ENCODE measurements at regions not wholly inside any gene's neighbourhood (a gene's known extent, or its start where the extent isn't known, plus 50 kb on each side); places are given as distances from the start of the nearest gene placed in this dataset.
A peak's percentile ranks its signal among the peaks of the same experiment; 100 is the strongest.

DNA sequence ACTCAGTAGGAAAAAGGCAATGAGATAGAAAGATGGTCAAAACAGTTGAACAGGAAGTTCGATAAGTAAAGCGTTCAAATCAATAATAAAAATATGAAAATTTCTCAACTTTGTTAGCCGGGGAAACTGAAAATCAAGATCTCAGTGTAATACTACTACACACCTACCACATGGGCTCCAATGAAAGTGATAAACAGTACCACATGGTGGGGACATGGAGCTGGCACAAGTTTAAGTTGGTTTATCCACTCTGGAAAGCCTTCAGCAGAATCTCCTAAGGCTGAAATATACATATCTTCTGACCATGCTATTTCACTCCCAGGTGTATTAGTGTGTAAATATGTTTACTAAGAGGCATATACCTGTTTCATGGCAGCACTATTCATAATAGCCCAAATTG is 126.8 kb downstream of the NXNL2 start:
- TF ChIP-seq KDM1A (IDR thresholded peaks at IDR 0.05; ENCODE audit: low read depth) (no peak), MAZ (IDR thresholded peaks at IDR 0.05; ENCODE audit: borderline replicate concordance, low read depth, low read length) (no peak), POLR2A (IDR thresholded peaks at IDR 0.05; ENCODE audit: low read length) (no peak), EP300 (IDR thresholded peaks at IDR 0.05) (no peak), RFX5 (IDR thresholded peaks at IDR 0.05) (no peak), EHMT2 (IDR thresholded peaks at IDR 0.05; ENCODE audit: low read depth) (no peak), RAD21 (conservative IDR thresholded peaks at IDR 0.05 in 1 of 2, IDR thresholded peaks at IDR 0.05 in 1 of 2) (peak; percentile 38 to 44; a peak in 3 of 5 replicates)
- TF ChIP-seq, protein P1, sequence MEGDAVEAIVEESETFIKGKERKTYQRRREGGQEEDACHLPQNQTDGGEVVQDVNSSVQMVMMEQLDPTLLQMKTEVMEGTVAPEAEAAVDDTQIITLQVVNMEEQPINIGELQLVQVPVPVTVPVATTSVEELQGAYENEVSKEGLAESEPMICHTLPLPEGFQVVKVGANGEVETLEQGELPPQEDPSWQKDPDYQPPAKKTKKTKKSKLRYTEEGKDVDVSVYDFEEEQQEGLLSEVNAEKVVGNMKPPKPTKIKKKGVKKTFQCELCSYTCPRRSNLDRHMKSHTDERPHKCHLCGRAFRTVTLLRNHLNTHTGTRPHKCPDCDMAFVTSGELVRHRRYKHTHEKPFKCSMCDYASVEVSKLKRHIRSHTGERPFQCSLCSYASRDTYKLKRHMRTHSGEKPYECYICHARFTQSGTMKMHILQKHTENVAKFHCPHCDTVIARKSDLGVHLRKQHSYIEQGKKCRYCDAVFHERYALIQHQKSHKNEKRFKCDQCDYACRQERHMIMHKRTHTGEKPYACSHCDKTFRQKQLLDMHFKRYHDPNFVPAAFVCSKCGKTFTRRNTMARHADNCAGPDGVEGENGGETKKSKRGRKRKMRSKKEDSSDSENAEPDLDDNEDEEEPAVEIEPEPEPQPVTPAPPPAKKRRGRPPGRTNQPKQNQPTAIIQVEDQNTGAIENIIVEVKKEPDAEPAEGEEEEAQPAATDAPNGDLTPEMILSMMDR (IDR thresholded peaks at IDR 0.05), result peak; percentile 14; the same call in 1 of the 3 replicates
- TF ChIP-seq, protein P2, sequence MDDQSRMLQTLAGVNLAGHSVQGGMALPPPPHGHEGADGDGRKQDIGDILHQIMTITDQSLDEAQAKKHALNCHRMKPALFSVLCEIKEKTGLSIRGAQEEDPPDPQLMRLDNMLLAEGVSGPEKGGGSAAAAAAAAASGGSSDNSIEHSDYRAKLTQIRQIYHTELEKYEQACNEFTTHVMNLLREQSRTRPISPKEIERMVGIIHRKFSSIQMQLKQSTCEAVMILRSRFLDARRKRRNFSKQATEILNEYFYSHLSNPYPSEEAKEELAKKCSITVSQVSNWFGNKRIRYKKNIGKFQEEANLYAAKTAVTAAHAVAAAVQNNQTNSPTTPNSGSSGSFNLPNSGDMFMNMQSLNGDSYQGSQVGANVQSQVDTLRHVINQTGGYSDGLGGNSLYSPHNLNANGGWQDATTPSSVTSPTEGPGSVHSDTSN (IDR thresholded peaks at IDR 0.05), result no peak
- TF ChIP-seq, protein P3, sequence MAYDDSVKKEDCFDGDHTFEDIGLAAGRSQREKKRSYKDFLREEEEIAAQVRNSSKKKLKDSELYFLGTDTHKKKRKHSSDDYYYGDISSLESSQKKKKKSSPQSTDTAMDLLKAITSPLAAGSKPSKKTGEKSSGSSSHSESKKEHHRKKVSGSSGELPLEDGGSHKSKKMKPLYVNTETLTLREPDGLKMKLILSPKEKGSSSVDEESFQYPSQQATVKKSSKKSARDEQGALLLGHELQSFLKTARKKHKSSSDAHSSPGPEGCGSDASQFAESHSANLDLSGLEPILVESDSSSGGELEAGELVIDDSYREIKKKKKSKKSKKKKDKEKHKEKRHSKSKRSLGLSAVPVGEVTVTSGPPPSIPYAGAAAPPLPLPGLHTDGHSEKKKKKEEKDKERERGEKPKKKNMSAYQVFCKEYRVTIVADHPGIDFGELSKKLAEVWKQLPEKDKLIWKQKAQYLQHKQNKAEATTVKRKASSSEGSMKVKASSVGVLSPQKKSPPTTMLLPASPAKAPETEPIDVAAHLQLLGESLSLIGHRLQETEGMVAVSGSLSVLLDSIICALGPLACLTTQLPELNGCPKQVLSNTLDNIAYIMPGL (CRISPR knock-in tag; IDR thresholded peaks at IDR 0.05; ENCODE audit: borderline replicate concordance), result no peak
- TF ChIP-seq, protein P4, sequence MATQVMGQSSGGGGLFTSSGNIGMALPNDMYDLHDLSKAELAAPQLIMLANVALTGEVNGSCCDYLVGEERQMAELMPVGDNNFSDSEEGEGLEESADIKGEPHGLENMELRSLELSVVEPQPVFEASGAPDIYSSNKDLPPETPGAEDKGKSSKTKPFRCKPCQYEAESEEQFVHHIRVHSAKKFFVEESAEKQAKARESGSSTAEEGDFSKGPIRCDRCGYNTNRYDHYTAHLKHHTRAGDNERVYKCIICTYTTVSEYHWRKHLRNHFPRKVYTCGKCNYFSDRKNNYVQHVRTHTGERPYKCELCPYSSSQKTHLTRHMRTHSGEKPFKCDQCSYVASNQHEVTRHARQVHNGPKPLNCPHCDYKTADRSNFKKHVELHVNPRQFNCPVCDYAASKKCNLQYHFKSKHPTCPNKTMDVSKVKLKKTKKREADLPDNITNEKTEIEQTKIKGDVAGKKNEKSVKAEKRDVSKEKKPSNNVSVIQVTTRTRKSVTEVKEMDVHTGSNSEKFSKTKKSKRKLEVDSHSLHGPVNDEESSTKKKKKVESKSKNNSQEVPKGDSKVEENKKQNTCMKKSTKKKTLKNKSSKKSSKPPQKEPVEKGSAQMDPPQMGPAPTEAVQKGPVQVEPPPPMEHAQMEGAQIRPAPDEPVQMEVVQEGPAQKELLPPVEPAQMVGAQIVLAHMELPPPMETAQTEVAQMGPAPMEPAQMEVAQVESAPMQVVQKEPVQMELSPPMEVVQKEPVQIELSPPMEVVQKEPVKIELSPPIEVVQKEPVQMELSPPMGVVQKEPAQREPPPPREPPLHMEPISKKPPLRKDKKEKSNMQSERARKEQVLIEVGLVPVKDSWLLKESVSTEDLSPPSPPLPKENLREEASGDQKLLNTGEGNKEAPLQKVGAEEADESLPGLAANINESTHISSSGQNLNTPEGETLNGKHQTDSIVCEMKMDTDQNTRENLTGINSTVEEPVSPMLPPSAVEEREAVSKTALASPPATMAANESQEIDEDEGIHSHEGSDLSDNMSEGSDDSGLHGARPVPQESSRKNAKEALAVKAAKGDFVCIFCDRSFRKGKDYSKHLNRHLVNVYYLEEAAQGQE (IDR thresholded peaks at IDR 0.05), result no peak
